OCI-LY3 (cell line): ENCODE measurements at regions not wholly inside any gene's neighbourhood (a gene's known extent, or its start where the extent isn't known, plus 50 kb on each side); places are given as distances from the start of the nearest gene placed in this dataset.

Source experiments
- H2AFZ ChIP-seq: fragments of 200-600, 300-600 bp; shearing (Covaris generic); 2 replicates; pipeline ENCODE4 v1.6.0; 2014; ENCODE audit warnings: antibody characterized with exemption, low read depth, low read length
- H3K27ac ChIP-seq: fragments of 200-600, 300-600 bp; sonication (generic); 2 replicates; pipeline ENCODE4 v1.5.1; 2014; ENCODE audit warnings: mild to moderate bottlenecking, low read length, moderate library complexity, mixed read lengths
- H3K27me3 ChIP-seq: fragments of 200-600, 300-600 bp; sonication (generic); 2 replicates; pipeline ENCODE4 v1.6.1; 2014; ENCODE audit warnings: low read depth, low read length, mixed read lengths
- H3K36me3 ChIP-seq: fragments of 200-600, 300-600 bp; sonication (generic); replicated peaks from 2 replicates; pipeline ENCODE3; 2014; ENCODE audit warnings: low read depth, low read length, mixed read lengths
- H3K4me1 ChIP-seq: fragments of 300-600, 200-600 bp; sonication (generic); 2 replicates; pipeline ENCODE4 v1.6.1; 2014; ENCODE audit warnings: low read length, mixed read lengths
- H3K4me2 ChIP-seq: fragments of 200-600, 300-600 bp; sonication (generic); 2 replicates; pipeline ENCODE4 v1.6.1; 2014; ENCODE audit warnings: low read length, mixed read lengths
- H3K4me3 ChIP-seq: fragments of 300-600, 200-600 bp; sonication (generic); 2 replicates; pipeline ENCODE4 v1.5.1; 2014; ENCODE audit warnings: antibody characterized with exemption, mild to moderate bottlenecking, low read length, moderate library complexity
- H3K79me2 ChIP-seq: fragments of 300-600, 200-600 bp; shearing (Covaris generic); 2 replicates; pipeline ENCODE4 v1.6.1; 2014; ENCODE audit warnings: mild to moderate bottlenecking, low read length, mixed read lengths
- H3K9ac ChIP-seq: fragments of 300-600, 200-600 bp; shearing (Covaris generic); 2 replicates; pipeline ENCODE4 v1.6.0; 2014; ENCODE audit warnings: mild to moderate bottlenecking, low read length, moderate library complexity
- H3K9me3 ChIP-seq: fragments of 200-600, 300-600 bp; shearing (Covaris generic); 2 replicates; pipeline ENCODE4 v1.6.1; 2014; ENCODE audit warnings: low read length, mixed read lengths; ENCODE audit not compliant: insufficient read depth
- H4K20me1 ChIP-seq: fragments of 200-600, 300-600 bp; sonication (generic); 2 replicates; pipeline ENCODE4 v1.6.1; 2016; ENCODE audit warnings: low read length, mixed read lengths; ENCODE audit not compliant: insufficient read depth
- CTCF ChIP-seq: fragments of 200-600, 300-600 bp; sonication (generic); IDR thresholded peaks from 2 replicates; pipeline ENCODE4 v1.5.1; 2014; ENCODE audit warnings: antibody characterized with exemption, low read length, low read depth
- EZH2phosphoT487 ChIP-seq: fragments of 200-600 bp; shearing (Covaris generic); IDR thresholded peaks from 2 replicates; pipeline ENCODE4 v1.6.1; 2018; ENCODE audit warnings: antibody characterized with exemption, mixed run types, low read depth

- TF ChIP-seq EZH2phosphoT487 (no peak), CTCF (no peak)
- Histone ChIP-seq H3K4me2 (no peak overlapping the region), H3K36me3 (no peaks in the 10 kb centered on the region), H4K20me1 (no peaks in the 10 kb centered on the region), H2AFZ (no peak overlapping the region), H3K9ac (no peak overlapping the region), H3K27ac (no peak overlapping the region), H3K27me3 (peaks cover 13% of the 10 kb centered on the region), H3K79me2 (no peaks in the 10 kb centered on the region), H3K9me3 (no peaks in the 10 kb centered on the region), H3K4me1 (no peaks in the 10 kb centered on the region), H3K4me3 (no peak overlapping the region)
Measured at GRCh38 chr17:65441053-65441605, 120.3 kb downstream of the AXIN2 start.

DNA sequence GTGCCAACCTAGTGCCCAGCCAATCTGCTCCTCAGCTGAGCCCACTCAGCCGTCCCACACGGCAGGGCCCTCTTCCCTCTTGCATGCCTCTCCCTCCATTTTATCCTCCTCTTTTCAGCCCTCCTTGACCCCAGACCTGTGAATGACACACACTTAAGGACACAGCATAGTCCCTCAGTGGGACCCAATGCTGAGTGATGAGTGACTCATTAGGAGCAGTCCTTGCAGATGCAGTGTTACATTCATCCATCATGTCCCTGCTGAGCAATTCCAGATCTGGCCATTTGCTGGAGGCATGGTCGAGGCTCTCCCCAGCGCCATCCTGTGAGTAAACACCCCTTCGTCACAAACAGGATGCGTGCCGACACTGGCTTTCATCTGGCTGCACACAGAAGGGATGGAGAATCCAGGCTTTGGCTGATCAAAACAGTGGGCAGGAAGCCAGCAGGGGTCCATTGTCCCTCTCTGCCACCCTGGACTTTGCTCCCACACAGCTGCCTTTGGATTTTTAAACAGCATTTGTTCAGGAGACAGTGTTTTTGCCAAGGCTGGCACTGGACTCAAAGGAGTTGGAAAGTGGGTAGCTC lies 122.6 kb downstream of the AXIN2 start:
- Histone ChIP-seq H3K4me2 (no peak overlapping the region), H3K27ac (no peak overlapping the region), H3K4me1 (no peaks in the 10 kb centered on the region), H3K79me2 (no peaks in the 10 kb centered on the region), H3K9me3 (no peaks in the 10 kb centered on the region), H2AFZ (no peak overlapping the region), H4K20me1 (no peaks in the 10 kb centered on the region), H3K36me3 (no peaks in the 10 kb centered on the region), H3K4me3 (no peak overlapping the region), H3K27me3 (peaks cover 10% of the 10 kb centered on the region; the same call in 1 of the 2 replicates), H3K9ac (no peak overlapping the region)
- TF ChIP-seq CTCF (no peak), EZH2phosphoT487 (no peak)

DNA sequence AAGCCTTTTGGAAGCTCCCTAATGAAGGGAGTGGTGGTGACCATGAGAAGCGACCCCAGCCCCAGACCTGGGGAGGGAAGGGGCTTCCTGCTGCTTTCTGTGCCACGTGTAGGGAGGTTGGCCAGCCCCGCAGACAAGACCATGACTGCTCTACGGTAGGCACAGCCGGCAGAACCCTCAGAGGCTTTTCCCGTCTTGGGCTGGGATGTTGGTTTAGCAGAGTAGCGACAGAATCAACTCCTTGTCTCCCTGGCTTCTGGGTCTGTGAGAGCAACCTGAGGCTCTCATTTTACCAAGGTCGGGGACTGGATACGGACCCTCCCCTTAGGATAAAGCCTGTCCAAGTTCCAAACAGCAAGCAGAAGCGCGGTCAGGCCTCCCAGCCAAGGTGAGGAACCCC lies 123.3 kb downstream of the AXIN2 start:
- no peaks in the 10 kb centered on the region for H4K20me1 ChIP-seq
- no peak overlapping the region for H3K9ac ChIP-seq
- H2AFZ ChIP-seq, result no peak overlapping the region
- H3K79me2 ChIP-seq, result no peaks in the 10 kb centered on the region
- no peaks in the 10 kb centered on the region for H3K9me3 ChIP-seq
- peaks cover 6% of the 10 kb centered on the region; the same call in 1 of the 2 replicates for H3K27me3 ChIP-seq
- no peaks in the 10 kb centered on the region for H3K36me3 ChIP-seq
- no peak for TF ChIP-seq EZH2phosphoT487
- TF ChIP-seq CTCF, result no peak
- no peak overlapping the region for H3K4me3 ChIP-seq
- no peaks in the 10 kb centered on the region for H3K4me1 ChIP-seq
- no peak overlapping the region for H3K27ac ChIP-seq
- H3K4me2 ChIP-seq, result no peak overlapping the region

DNA sequence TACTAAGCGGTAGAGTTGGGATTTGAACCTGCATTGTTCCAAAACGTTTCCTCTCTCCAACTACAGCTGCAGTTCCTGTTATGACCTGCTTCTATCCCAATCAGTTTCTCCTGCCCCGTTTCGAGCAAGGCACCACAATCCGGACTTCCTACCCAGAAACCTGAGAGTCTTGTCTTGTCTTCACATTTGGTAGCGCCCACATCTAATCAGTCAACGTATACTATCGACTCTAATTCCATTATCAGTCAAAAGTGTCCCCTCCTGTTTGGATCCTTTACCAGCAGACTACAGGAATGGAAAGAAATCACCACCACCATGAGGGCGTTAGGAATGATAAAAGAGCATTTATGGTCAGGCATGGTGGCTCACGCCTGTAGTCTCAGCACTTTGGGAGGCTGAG lies 124.6 kb downstream of the AXIN2 start:
- Histone ChIP-seq H4K20me1 (no peaks in the 10 kb centered on the region), H3K9me3 (no peaks in the 10 kb centered on the region; the same call in 1 of the 2 replicates), H3K27me3 (no peaks in the 10 kb centered on the region), H2AFZ (no peak overlapping the region), H3K4me1 (no peaks in the 10 kb centered on the region), H3K36me3 (no peaks in the 10 kb centered on the region), H3K4me3 (no peak overlapping the region), H3K4me2 (no peak overlapping the region), H3K9ac (no peak overlapping the region), H3K27ac (no peak overlapping the region), H3K79me2 (no peaks in the 10 kb centered on the region)
- TF ChIP-seq EZH2phosphoT487 (no peak), CTCF (no peak)
